SKM-1 (cell line): ENCODE measurements at regions not wholly inside any gene's neighbourhood (a gene's known extent, or its start where the extent isn't known, plus 50 kb on each side); places are given as distances from the start of the nearest gene placed in this dataset.

Experiments used
- DNase-seq: peaks from one replicate; lab custom pipeline; 2025; ENCODE audit not compliant: unreplicated experiment; lab: John Stamatoyannopoulos, UW

GRCh38 chr7:131238347-131238931, 89.2 kb upstream of the MKLN1 start:
- DNase-seq = no peak

- DNase-seq = no peak
These were observed 86.3 kb upstream of the MKLN1 start for GRCh38 chr7:131241386-131241785.

GRCh38 chr7:131242123-131242650, 85.5 kb upstream of the MKLN1 start:
- DNase-seq = no peak

- DNase-seq = no peak
These were observed 83.3 kb upstream of the MKLN1 start for GRCh38 chr7:131244259-131244852.

GRCh38 chr7:131249003-131249402, 78.7 kb upstream of the MKLN1 start:
- no peak for DNase-seq

- no peak for DNase-seq
These were observed 78.2 kb upstream of the MKLN1 start for GRCh38 chr7:131249483-131249882.

GRCh38 chr7:131250331-131250730, 77.3 kb upstream of the MKLN1 start:
- DNase-seq = no peak

- no peak for DNase-seq
These were observed 76.3 kb upstream of the MKLN1 start for GRCh38 chr7:131251371-131251770.

GRCh38 chr7:131252976-131253375, 74.7 kb upstream of the MKLN1 start:
- no peak for DNase-seq

- no peak for DNase-seq
These were observed 73.5 kb upstream of the MKLN1 start for GRCh38 chr7:131254211-131254610.

- no peak for DNase-seq
These were observed 72.4 kb upstream of the MKLN1 start for GRCh38 chr7:131255242-131255641.

- no peak for DNase-seq
These were observed 66.1 kb upstream of the MKLN1 start for GRCh38 chr7:131261476-131261994.

- DNase-seq = no peak
These were observed 62.4 kb upstream of the MKLN1 start for GRCh38 chr7:131265227-131265626.

- no peak for DNase-seq
These were observed 60.0 kb upstream of the MKLN1 start for GRCh38 chr7:131267631-131268030.

- no peak for DNase-seq
These were observed 58.8 kb upstream of the MKLN1 start for GRCh38 chr7:131268906-131269305.

GRCh38 chr7:131272086-131272485, 55.6 kb upstream of the MKLN1 start:
- no peak for DNase-seq

GRCh38 chr7:131274986-131275385, 52.7 kb upstream of the MKLN1 start:
- DNase-seq = no peak

GRCh38 chr7:131276190-131276589, 51.5 kb upstream of the MKLN1 start:
- no peak for DNase-seq

- DNase-seq = no peak
These were observed 50.9 kb upstream of the MKLN1 start for GRCh38 chr7:131276748-131277147.
